DOHH2 (cell line): ENCODE measurements at regions not wholly inside any gene's neighbourhood (a gene's known extent, or its start where the extent isn't known, plus 50 kb on each side); places are given as distances from the start of the nearest gene placed in this dataset.

Source experiments
- CTCF ChIP-seq: fragments of 200-600 bp; sonication (generic); IDR thresholded peaks from one replicate; pipeline ENCODE4 v1.5.1; 2014; ENCODE audit warnings: antibody characterized with exemption, mild to moderate bottlenecking, low read depth, low read length; ENCODE audit not compliant: poor library complexity, severe bottlenecking
- EZH2phosphoT487 ChIP-seq: fragments of 200-600 bp; sonication (generic); IDR thresholded peaks from 2 replicates; pipeline ENCODE4 v1.6.1; 2017; ENCODE audit warnings: borderline replicate concordance, mild to moderate bottlenecking, antibody characterized with exemption, low read length, moderate library complexity, mixed read lengths

GRCh38 chr2:57621122-57621663 lies 425.4 kb upstream of the VRK2 start:
- TF ChIP-seq EZH2phosphoT487 (no peak), CTCF (no peak)
